K562 (cell line): ENCODE measurements at regions not wholly inside any gene's neighbourhood (a gene's known extent, or its start where the extent isn't known, plus 50 kb on each side); places are given as distances from the start of the nearest gene placed in this dataset.

Source experiments
- ATAC-seq: fragments of 200-7000 bp; cut with Tn5 transposase; 3 replicates; pipeline ENCODE4 v1.9.1; 2020; ENCODE audit warnings: moderate library complexity
- BruUV-seq: library from RNA; stranded (reverse); fragments of 400-500 nt; replicated peaks from 2 replicates; lab custom pipeline; 2021; lab: Mats Ljungman, UMichigan
- CTCF ChIA-PET: fragments of 300-600 bp; formaldehyde crosslinking; extraction: SDS; loops from one replicate; lab custom pipeline; 2021; ENCODE audit warnings: low intra/inter-chr PET ratio; lab: Yijun Ruan, JAX
- POLR2A ChIA-PET: fragments of 300-600, 350-650 bp; sonication (Branson Sonifier 250); formaldehyde crosslinking; extraction: SDS; loops from one replicate; lab custom pipeline; 2021; ENCODE audit warnings: antibody characterized with exemption, inconsistent platforms; lab: Yijun Ruan, JAX
- DNase-seq, 4 experiments: peaks; one replicate each; pipeline versions ENCODE4 v3.0.0 to v3.0.0-alpha.2; 2011 to 2018; ENCODE audit warnings: low spot score in 3 of 4, mixed read lengths in 3 of 4; ENCODE audit errors: extremely low read depth in 1 of 4
- FAIRE-seq: peaks from 2 replicates; lab custom pipeline; 2011; peaks lifted over from hg19 to GRCh38; lab: Jason Lieb, UNC
- H2AFZ ChIP-seq: 2 replicates; pipeline ENCODE4 v1.6.0; 2011; ENCODE audit warnings: low read depth, low read length, control low read depth, inconsistent platforms
- H3K27ac ChIP-seq: fragments of 200-600 bp; 3 replicates; pipeline ENCODE4 v1.8.0; 2011; ENCODE audit warnings: low read depth, mild to moderate bottlenecking, control low read depth, inconsistent platforms, low read length, moderate library complexity, mixed read lengths; ENCODE audit errors: extremely low read depth
- H3K27me3 ChIP-seq, 2 experiments: fragments of 300-600 bp in 1 of 2; 2 replicates in 1 of 2; 3 replicates in 1 of 2; pipeline versions ENCODE4 v1.6.0 to v1.8.0; 2011; ENCODE audit warnings: inconsistent platforms in 2 of 2, low read length in 2 of 2, mild to moderate bottlenecking in 1 of 2, mixed read lengths in 1 of 2, moderate library complexity in 1 of 2; ENCODE audit not compliant: control insufficient read depth in 2 of 2, insufficient read depth in 2 of 2
- H3K36me3 ChIP-seq: fragments of 300-600 bp; 3 replicates; pipeline ENCODE4 v1.8.0; 2011; ENCODE audit warnings: mild to moderate bottlenecking, low read length, inconsistent platforms; ENCODE audit not compliant: control insufficient read depth, insufficient read depth
- H3K4me1 ChIP-seq, 2 experiments: fragments of 200-600 bp in 1 of 2; replicated peaks in 1 of 2; 2 replicates in 1 of 2; 3 replicates in 1 of 2; pipeline versions ENCODE4 v1.5.1 to v1.8.0; 2011; ENCODE audit warnings: inconsistent platforms in 2 of 2, low read length in 2 of 2, mild to moderate bottlenecking in 1 of 2, mixed read lengths in 1 of 2, moderate library complexity in 1 of 2; ENCODE audit not compliant: control insufficient read depth in 2 of 2, insufficient read depth in 2 of 2
- H3K4me2 ChIP-seq: 2 replicates; pipeline ENCODE4 v1.6.1; 2011; ENCODE audit warnings: low read length, control low read depth, inconsistent platforms, mixed read lengths; ENCODE audit not compliant: insufficient read depth
- H3K4me3 ChIP-seq: fragments of 200-600 bp; sonication (generic), shearing (Covaris generic); 2 replicates; pipeline ENCODE4 v1.5.1; 2016; ENCODE audit warnings: control low read depth, inconsistent platforms
- H3K79me2 ChIP-seq: fragments of 200-600 bp; 3 replicates; pipeline ENCODE4 v1.8.0; 2011; ENCODE audit warnings: low read length, inconsistent platforms; ENCODE audit not compliant: control insufficient read depth, insufficient read depth
- H3K9ac ChIP-seq, 2 experiments: 2 replicates each; pipeline versions ENCODE4 v1.6.0 to v1.6.1; 2011; ENCODE audit warnings: low read depth in 2 of 2, low read length in 2 of 2, control low read depth in 1 of 2, inconsistent platforms in 1 of 2, mild to moderate bottlenecking in 1 of 2, mixed read lengths in 1 of 2; ENCODE audit not compliant: insufficient read depth in 1 of 2
- H3K9me1 ChIP-seq: one replicate; pipeline ENCODE4 v1.6.0; 2011; ENCODE audit warnings: inconsistent platforms, mild to moderate bottlenecking, low read length, moderate library complexity; ENCODE audit not compliant: control insufficient read depth, insufficient read depth
- H3K9me3 ChIP-seq: replicated peaks from 2 replicates; pipeline ENCODE4 v1.5.1; 2011; ENCODE audit warnings: low read depth, low read length, inconsistent platforms; ENCODE audit not compliant: control insufficient read depth, insufficient read depth
- H4K20me1 ChIP-seq: replicated peaks from 2 replicates; pipeline ENCODE4 v1.6.1; 2011; ENCODE audit warnings: low read length, inconsistent platforms, mixed read lengths; ENCODE audit not compliant: control insufficient read depth, insufficient read depth
- ATF7 ChIP-seq: fragments of 450-650 bp; IDR thresholded peaks from 2 replicates; pipeline ENCODE4 v1.7.1; 2014; ENCODE audit warnings: mild to moderate bottlenecking, moderate library complexity
- C11orf30 ChIP-seq: fragments of 450-650 bp; IDR thresholded peaks from 2 replicates; pipeline ENCODE4 v1.6.1; 2016; ENCODE audit warnings: low read depth, mild to moderate bottlenecking
- CBX3 ChIP-seq, 2 experiments: IDR thresholded peaks; 1 replicate in 1 of 2; 2 replicates in 1 of 2; pipeline ENCODE4 v1.6.1; 2012; ENCODE audit warnings: inconsistent platforms in 2 of 2, low read length in 2 of 2, borderline replicate concordance in 1 of 2, control low read depth in 1 of 2
- CGGBP1 ChIP-seq: fragments of 250-450 bp; sonication (Bioruptor Pico); IDR thresholded peaks from 2 replicates; pipeline ENCODE4 v1.9.0; 2021; ENCODE audit warnings: mild to moderate bottlenecking
- ETV1 ChIP-seq: fragments of 450-650 bp; conservative IDR thresholded peaks from 2 replicates; pipeline ENCODE4 v1.6.1; 2016; ENCODE audit warnings: missing genetic modification characterization, control low read depth, low read depth, missing compliant biosample characterization
- MAFF ChIP-seq: IDR thresholded peaks from 2 replicates; pipeline ENCODE4 v1.6.1; 2012; ENCODE audit warnings: low read length, improper control_type of control experiment
- MAFG ChIP-seq: fragments of 450-650 bp; conservative IDR thresholded peaks from 2 replicates; pipeline ENCODE4 v1.6.1; 2016; ENCODE audit warnings: missing genetic modification characterization, missing compliant biosample characterization
- MAFK ChIP-seq: IDR thresholded peaks from 2 replicates; pipeline ENCODE4 v1.6.1; 2011; ENCODE audit warnings: low read length, improper control_type of control experiment
- MAX ChIP-seq: sonication (generic); formaldehyde crosslinking; IDR thresholded peaks from 2 replicates; pipeline ENCODE4 v1.9.0; 2022; ENCODE audit warnings: mild to moderate bottlenecking, missing genetic modification reagents
- MIER1 ChIP-seq: fragments of 450-650 bp; IDR thresholded peaks from 2 replicates; pipeline ENCODE4 v1.6.1; 2016; ENCODE audit warnings: antibody characterized with exemption, mild to moderate bottlenecking, low read depth
- MITF ChIP-seq: IDR thresholded peaks from 2 replicates; pipeline ENCODE4 v1.6.1; 2014; ENCODE audit warnings: antibody characterized with exemption
- NFRKB ChIP-seq: fragments of 450-650 bp; IDR thresholded peaks from 2 replicates; pipeline ENCODE4 v1.6.1; 2016; ENCODE audit warnings: low read depth
- RFX5 ChIP-seq: IDR thresholded peaks from 2 replicates; pipeline ENCODE4 v1.6.1; 2011; ENCODE audit warnings: low read depth, mild to moderate bottlenecking, improper control_type of control experiment, low read length
- SAFB ChIP-seq: fragments of 200-400 bp; formaldehyde crosslinking; IDR thresholded peaks from 2 replicates; pipeline ENCODE4 v1.6.1; 2017; ENCODE audit warnings: low read depth, low read length, borderline replicate concordance
- TEAD1 ChIP-seq, 2 experiments: fragments of 450-650 bp in 1 of 2; sonication (generic) in 1 of 2; formaldehyde crosslinking; IDR thresholded peaks; 2 replicates each; pipeline versions ENCODE4 v1.4.0 to v1.8.0; 2020 to 2022; ENCODE audit warnings: mild to moderate bottlenecking in 2 of 2, missing genetic modification reagents in 1 of 2
- ZNF277 ChIP-seq: fragments of 250-450 bp; sonication (Bioruptor Pico); IDR thresholded peaks from 2 replicates; pipeline ENCODE4 v1.8.0; 2022; ENCODE audit warnings: inconsistent platforms, mild to moderate bottlenecking, moderate library complexity, borderline replicate concordance
- ZNF3 ChIP-seq: fragments of 250-450 bp; sonication (Bioruptor Pico); IDR thresholded peaks from 2 replicates; pipeline ENCODE4 v1.5.0; 2021; ENCODE audit warnings: mild to moderate bottlenecking, moderate library complexity
- ZNF449 ChIP-seq: fragments of 250-450 bp; sonication (Bioruptor Pico); IDR thresholded peaks from 2 replicates; pipeline ENCODE4 v1.8.0; 2022; ENCODE audit warnings: moderate library complexity, mild to moderate bottlenecking, inconsistent platforms
- ZNF586 ChIP-seq: fragments of 450-650 bp; formaldehyde crosslinking; conservative IDR thresholded peaks from 2 replicates; pipeline ENCODE4 v1.4.0; 2020; ENCODE audit warnings: mild to moderate bottlenecking, moderate library complexity
- WGBS: fragments of 100-300 bp; shearing (Covaris generic); methylation state at CpG from one replicate; pipeline ENCODE4 v1.1.6; 2016; ENCODE audit warnings: low coverage, mixed read lengths; ENCODE audit not compliant: insufficient coverage; ENCODE audit errors: missing lambda C conversion rate; 5-methylcytosine and 5-hydroxymethylcytosine counted together
- in situ Hi-C: fragments of 300-500 bp; cut with MboI; formaldehyde crosslinking; loops from 4 replicates; pipeline ENCODE4 v1.15.0; 2018; ENCODE audit warnings: inconsistent platforms, mixed read lengths
- intact Hi-C: fragments of 100-400 bp; cut with micrococcal nuclease; formaldehyde crosslinking; loops from 2 replicates; pipeline ENCODE4 v1.14.2; 2022

- no peak for TF ChIP-seq MAX
- TF ChIP-seq, all 486 proteins: peak for 0
Observed at GRCh38 chr2:4219571-4219970, 516.2 kb downstream of the DCDC2C start (continued).

- ATAC-seq (no peak), FAIRE-seq (no peak), DNase-seq (no peak)
- intact Hi-C loops, result no loop called here
- Histone ChIP-seq H3K9ac (no peak overlapping the region), H3K27me3 (no peaks in the 10 kb centered on the region), H2AFZ (no peak overlapping the region), H3K9me3 (no peaks in the 10 kb centered on the region; the same call in 1 of the 2 replicates), H3K4me1 (no peaks in the 10 kb centered on the region), H3K79me2 (no peaks in the 10 kb centered on the region), H3K36me3 (no peaks in the 10 kb centered on the region), H3K27ac (no peak overlapping the region), H3K9me1 (no peaks in the 10 kb centered on the region), H3K4me2 (no peak overlapping the region), H3K4me3 (no peak overlapping the region), H4K20me1 (no peaks in the 10 kb centered on the region)
- ChIA-PET POLR2A (no interaction called here), CTCF (no interaction called here)
- in situ Hi-C loops, result no loop called here
- WGBS, result 0% methylated on average over 1 of the region's 1 CpG
- BruUV-seq, result no TSS peak
- no peak for TF ChIP-seq MITF
- peak; percentile 53 for TF ChIP-seq MAFF
- no peak for TF ChIP-seq NFRKB
- TF ChIP-seq CBX3 (IDR thresholded peaks at IDR 0.05; ENCODE audit: borderline replicate concordance in 1 of 2, low read length in 2 of 2), result no peak
- TF ChIP-seq ETV1 (tag), result no peak
- TF ChIP-seq ZNF449 (CRISPR knock-in tag), result no peak
- TF ChIP-seq MAFG (tag), result peak; percentile 44
- TF ChIP-seq ZNF277 (CRISPR knock-in tag), result no peak
- TF ChIP-seq C11orf30, result peak; percentile 14; the same call in 1 of the 2 replicates
- TF ChIP-seq ZNF3 (CRISPR knock-in tag), result no peak
- no peak for TF ChIP-seq CGGBP1 (CRISPR knock-in tag)
- TF ChIP-seq MIER1, result no peak
- peak; percentile 51; the same call in 1 of the 2 replicates for TF ChIP-seq MAFK
- no peak for TF ChIP-seq ZNF586 (CRISPR knock-in tag)
- TF ChIP-seq TEAD1 (CRISPR knock-in tag; IDR thresholded peaks at IDR 0.05), result no peak
- no peak for TF ChIP-seq ATF7
- TF ChIP-seq RFX5, result no peak
- TF ChIP-seq SAFB, result no peak
Observed at GRCh38 chr2:4221434-4221833, 518.1 kb downstream of the DCDC2C start.
